HG03280 (cell line): ENCODE measurements at regions not wholly inside any gene's neighbourhood (a gene's known extent, or its start where the extent isn't known, plus 50 kb on each side); places are given as distances from the start of the nearest gene placed in this dataset.

Experiments
- ATAC-seq: cut with Tn5 transposase; IDR thresholded peaks from one replicate; pipeline ENCODE4 v1.9.1; 2021; ENCODE audit warnings: mild to moderate bottlenecking, moderate library complexity; ENCODE audit not compliant: unreplicated experiment

- ATAC-seq = no peak
These were observed 151.1 kb upstream of the GSE1 start for GRCh38 chr16:85461814-85462713.

GRCh38 chr16:85462714-85463611 lies 150.2 kb upstream of the GSE1 start:
- no peak for ATAC-seq

- ATAC-seq = no peak
These were observed 149.3 kb upstream of the GSE1 start for GRCh38 chr16:85463672-85464382.

GRCh38 chr16:85464383-85465305 lies 148.5 kb upstream of the GSE1 start:
- ATAC-seq = no peak

GRCh38 chr16:85465328-85466303 lies 147.5 kb upstream of the GSE1 start:
- ATAC-seq = no peak

- ATAC-seq = no peak
These were observed 146.8 kb upstream of the GSE1 start for GRCh38 chr16:85466304-85466700.

GRCh38 chr16:85466989-85467388 lies 146.1 kb upstream of the GSE1 start:
- ATAC-seq = no peak

GRCh38 chr16:85469929-85470590 lies 143.1 kb upstream of the GSE1 start:
- ATAC-seq = no peak

- ATAC-seq = no peak
These were observed 142.2 kb upstream of the GSE1 start for GRCh38 chr16:85470873-85471272.

GRCh38 chr16:85471469-85472431 lies 141.4 kb upstream of the GSE1 start:
- ATAC-seq = no peak

GRCh38 chr16:85472514-85472913 lies 140.6 kb upstream of the GSE1 start:
- ATAC-seq = no peak

- ATAC-seq = no peak
These were observed 139.8 kb upstream of the GSE1 start for GRCh38 chr16:85473323-85473722.

GRCh38 chr16:85473909-85474620 lies 139.1 kb upstream of the GSE1 start:
- ATAC-seq = no peak

- ATAC-seq = no peak
These were observed 138.4 kb upstream of the GSE1 start for GRCh38 chr16:85474621-85475217.

GRCh38 chr16:85475233-85475632 lies 137.9 kb upstream of the GSE1 start:
- no peak for ATAC-seq

GRCh38 chr16:85475691-85476300 lies 137.3 kb upstream of the GSE1 start:
- ATAC-seq = no peak
